ENCODE measurements at regions not wholly inside any gene's neighbourhood (a gene's known extent, or its start where the extent isn't known, plus 50 kb on each side); places are given as distances from the start of the nearest gene placed in this dataset.

- TF ChIP-seq CTCF (IDR thresholded peaks at IDR 0.05; ENCODE audit: low read length): no peak
- no peak for TF ChIP-seq EZH2 (IDR thresholded peaks at IDR 0.05; ENCODE audit: borderline replicate concordance, low read length)
Measured at GRCh38 chr6:84449220-84449619, 221.8 kb upstream of the CEP162 start.
